ENCODE measurements at regions not wholly inside any gene's neighbourhood (a gene's known extent, or its start where the extent isn't known, plus 50 kb on each side); places are given as distances from the start of the nearest gene placed in this dataset.
A peak's percentile ranks its signal among the peaks of the same experiment; 100 is the strongest.

GRCh38 chr10:50991456-50992355, 82.6 kb upstream of the PRKG1 start:
- H3K4me1 Mint-ChIP-seq (ENCODE audit: low read depth): peaks cover 4% of the 10 kb centered on the region
- intact Hi-C loops (cut with micrococcal nuclease): no loop called here

DNA sequence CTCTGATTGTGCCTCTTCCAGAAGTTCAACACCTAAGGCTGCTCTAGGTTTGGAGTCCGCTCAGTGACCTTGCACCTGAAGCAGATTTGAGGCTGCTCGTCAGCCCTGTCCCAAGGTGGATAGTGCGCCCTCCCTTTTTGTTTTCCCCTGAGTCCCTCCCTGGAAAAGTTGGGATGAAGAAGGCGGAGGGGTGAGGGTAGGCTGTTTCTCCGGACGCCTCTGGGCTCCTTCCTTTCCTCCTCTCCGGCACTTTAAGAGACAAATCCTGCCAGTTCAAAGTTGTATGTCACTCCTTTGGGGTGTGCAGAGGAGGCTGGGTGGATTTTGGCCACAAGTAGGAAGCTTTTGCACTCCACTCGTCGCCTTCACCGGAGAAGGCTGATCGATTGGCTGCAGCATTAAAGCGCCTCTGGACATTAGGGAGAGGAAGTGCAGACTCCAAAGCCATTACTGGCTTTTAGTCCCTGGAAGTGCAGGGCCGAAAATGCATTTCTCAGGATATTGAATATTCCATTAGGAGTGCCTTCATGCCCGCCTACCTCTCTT, 81.9 kb upstream of the PRKG1 start:
- CTCF ChIA-PET: no interaction called here
- Mint-ChIP-seq H3K4me1 (ENCODE audit: low read depth) (peaks cover 4% of the 10 kb centered on the region), H3K27me3 (peaks cover 44% of the 10 kb centered on the region), H3K9me3 (no peaks in the 10 kb centered on the region), H3K27ac (no peak overlapping the region), H3K36me3 (ENCODE audit: low read depth) (no peaks in the 10 kb centered on the region), H3K4me3 (no peak overlapping the region)
- POLR2A ChIA-PET: no interaction called here
- ATAC-seq (no peak), DNase-seq (no peak)
- no peak for TF ChIP-seq CTCF (IDR thresholded peaks at IDR 0.05)
- intact Hi-C loops (cut with micrococcal nuclease): no loop called here

More at GRCh38 chr10:50991456-50992355, 82.6 kb upstream of the PRKG1 start:
- no peak for DNase-seq
- Mint-ChIP-seq H3K36me3 (ENCODE audit: low read depth) (no peaks in the 10 kb centered on the region), H3K9me3 (no peaks in the 10 kb centered on the region), H3K4me3 (peak overlapping the region; percentile 54), H3K27ac (no peak overlapping the region), H3K27me3 (peaks cover 42% of the 10 kb centered on the region)
- ChIA-PET POLR2A (no interaction called here), CTCF (no interaction called here)
- no peak for TF ChIP-seq CTCF (IDR thresholded peaks at IDR 0.05)
- ATAC-seq: no peak

GRCh38 chr10:50992972-50993766, 81.1 kb upstream of the PRKG1 start:
- H3K27me3 Mint-ChIP-seq: peaks cover 44% of the 10 kb centered on the region
- peaks cover 4% of the 10 kb centered on the region for H3K4me1 Mint-ChIP-seq (ENCODE audit: low read depth)
- no peaks in the 10 kb centered on the region for H3K36me3 Mint-ChIP-seq (ENCODE audit: low read depth)
- ChIA-PET CTCF (no interaction called here), POLR2A (no interaction called here)
- H3K9me3 Mint-ChIP-seq: no peaks in the 10 kb centered on the region
- H3K27ac Mint-ChIP-seq: no peak overlapping the region
- ATAC-seq (no peak), DNase-seq (no peak)
- H3K4me3 Mint-ChIP-seq: no peak overlapping the region
- no peak for TF ChIP-seq CTCF (IDR thresholded peaks at IDR 0.05)
- intact Hi-C loops (cut with micrococcal nuclease): no loop called here

DNA sequence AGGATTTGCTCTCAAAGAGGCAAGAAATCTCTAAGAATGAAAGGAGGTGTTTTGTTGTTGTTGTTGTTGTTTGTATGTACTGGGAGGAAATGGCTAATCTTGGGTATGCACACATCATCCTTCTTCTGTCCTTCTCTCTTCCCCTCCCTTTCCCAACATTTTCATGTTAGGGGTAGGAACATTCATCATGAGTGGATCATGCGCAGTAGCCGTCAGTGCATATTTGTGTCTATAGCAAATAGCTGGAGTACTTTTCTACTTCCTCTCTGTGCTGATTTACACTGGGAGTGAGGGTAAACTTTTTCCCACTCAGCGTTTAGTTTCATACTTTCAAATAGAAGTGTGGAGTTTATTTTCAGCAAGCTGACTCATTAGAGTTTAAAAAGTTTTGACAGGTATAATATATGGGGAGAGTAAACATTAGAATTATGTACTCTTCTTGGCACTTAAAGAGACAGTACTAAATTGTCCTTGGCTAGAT, 80.5 kb upstream of the PRKG1 start:
- no peaks in the 10 kb centered on the region for H3K36me3 Mint-ChIP-seq (ENCODE audit: low read depth)
- no peak for TF ChIP-seq CTCF (IDR thresholded peaks at IDR 0.05)
- H3K9me3 Mint-ChIP-seq: no peaks in the 10 kb centered on the region
- H3K27me3 Mint-ChIP-seq: peaks cover 43% of the 10 kb centered on the region
- POLR2A ChIA-PET: interaction anchor here (0.6 kb wide), 1 partner anchor 402 kb away, joined by 3 read pairs; no protein-coding TSS in a partner anchor
- intact Hi-C loops (cut with micrococcal nuclease): no loop called here
- H3K4me3 Mint-ChIP-seq: no peak overlapping the region
- no peak for DNase-seq
- no peak for ATAC-seq
- peaks cover 4% of the 10 kb centered on the region for H3K4me1 Mint-ChIP-seq (ENCODE audit: low read depth)
- CTCF ChIA-PET: no interaction called here
- H3K27ac Mint-ChIP-seq: no peak overlapping the region
